Fibroblast of lung (primary cell): ENCODE measurements at regions not wholly inside any gene's neighbourhood (a gene's known extent, or its start where the extent isn't known, plus 50 kb on each side); places are given as distances from the start of the nearest gene placed in this dataset.
"Not testable (repeated sequence)": the region's sequence is repeated elsewhere in the genome, so short reads cannot be mapped to it uniquely, and the experiment has no call there.

ENCODE experiments used
- DNase-seq, 2 donors: peaks; one replicate each; pipeline versions ENCODE4 v3.0.0 to v3.0.0-alpha.2; 2010; ENCODE audit warnings: low read depth in 2 of 2
- H2AFZ ChIP-seq: 2 replicates; pipeline ENCODE4 v1.5.1; 2012; ENCODE audit warnings: low read length, control low read depth, inconsistent platforms
- H3K27ac ChIP-seq: 2 replicates; pipeline ENCODE4 v1.5.1; 2011; ENCODE audit warnings: low read length, control low read depth; ENCODE audit not compliant: insufficient read depth
- H3K27me3 ChIP-seq: 2 replicates; pipeline ENCODE4 v1.5.1; 2011; ENCODE audit warnings: mild to moderate bottlenecking, low read length; ENCODE audit not compliant: control insufficient read depth, insufficient read depth
- H3K36me3 ChIP-seq: 2 replicates; pipeline ENCODE4 v1.5.1; 2011; ENCODE audit warnings: low read length; ENCODE audit not compliant: control insufficient read depth, insufficient read depth
- H3K4me1 ChIP-seq: 2 replicates; pipeline ENCODE4 v1.5.1; 2011; ENCODE audit warnings: low read length; ENCODE audit not compliant: control insufficient read depth, insufficient read depth; ENCODE audit errors: extremely low read depth
- H3K4me2 ChIP-seq: 2 replicates; pipeline ENCODE4 v1.5.1; 2011; ENCODE audit warnings: low read length, control low read depth; ENCODE audit not compliant: insufficient read depth; ENCODE audit errors: extremely low read depth
- H3K4me3 ChIP-seq, 4 experiments: fragments of 200-600 bp in 1 of 4; sonication (generic) in 1 of 4; replicated peaks in 1 of 4; 2 replicates each; pipeline ENCODE4 v1.5.1; 2011 to 2016; ENCODE audit warnings: low read length in 4 of 4, low read depth in 3 of 4, mild to moderate bottlenecking in 3 of 4, control low read depth in 2 of 4, inconsistent platforms in 1 of 4, mixed read lengths in 1 of 4; ENCODE audit not compliant: insufficient read depth in 1 of 4; ENCODE audit errors: control extremely low read depth in 1 of 4
- H3K79me2 ChIP-seq: 2 replicates; pipeline ENCODE4 v1.5.1; 2012; ENCODE audit warnings: mild to moderate bottlenecking, low read length, inconsistent platforms; ENCODE audit not compliant: control insufficient read depth, insufficient read depth
- H3K9ac ChIP-seq: 2 replicates; pipeline ENCODE4 v1.5.1; 2011; ENCODE audit warnings: mild to moderate bottlenecking, low read length, control low read depth; ENCODE audit not compliant: insufficient read depth
- H3K9me3 ChIP-seq: 2 replicates; pipeline ENCODE4 v1.5.1; 2012; ENCODE audit warnings: low read depth, low read length; ENCODE audit not compliant: control insufficient read depth, insufficient read depth
- H4K20me1 ChIP-seq: 2 replicates; pipeline ENCODE4 v1.5.1; 2011; ENCODE audit warnings: low read length; ENCODE audit not compliant: control insufficient read depth, insufficient read depth; ENCODE audit errors: extremely low read depth
- CTCF ChIP-seq, 2 donors: IDR thresholded peaks in 1 of 2; conservative IDR thresholded peaks in 1 of 2; 1 replicate in 1 of 2; 2 replicates in 1 of 2; pipeline ENCODE4 v1.5.1; 2011 to 2012; ENCODE audit warnings: low read length in 2 of 2, control low read depth in 1 of 2, inconsistent platforms in 1 of 2, low read depth in 1 of 2, mild to moderate bottlenecking in 1 of 2
- EZH2 ChIP-seq: IDR thresholded peaks from 2 replicates; pipeline ENCODE4 v1.5.1; 2012; ENCODE audit warnings: low read length, control low read depth, mild to moderate bottlenecking; ENCODE audit errors: missing control alignments

- Histone ChIP-seq H3K36me3 (no peaks in the 10 kb centered on the region), H3K79me2 (no peaks in the 10 kb centered on the region), H3K9me3 (no peaks in the 10 kb centered on the region), H3K4me2 (no peak overlapping the region), H3K9ac (no peak overlapping the region), H3K4me3 (no peak overlapping the region), H3K27ac (no peak overlapping the region), H3K27me3 (no peaks in the 10 kb centered on the region), H2AFZ (no peak overlapping the region), H3K4me1 (peaks cover 3% of the 10 kb centered on the region), H4K20me1 (no peaks in the 10 kb centered on the region)
- TF ChIP-seq CTCF (conservative IDR thresholded peaks at IDR 0.05 in 1 of 2, IDR thresholded peaks at IDR 0.05 in 1 of 2; ENCODE audit: low read depth in 1 of 2, low read length in 2 of 2), result no peak
- TF ChIP-seq EZH2, result no peak
- DNase-seq, result no peak
Measured at GRCh38 chr15:75121491-75121890, 80.2 kb upstream of the C15orf39 start.

GRCh38 chr15:75123395-75123794, 78.3 kb upstream of the C15orf39 start:
- Histone ChIP-seq H3K4me2 (no peak overlapping the region), H3K4me3 (no peak overlapping the region), H3K4me1 (peaks cover 3% of the 10 kb centered on the region), H3K79me2 (no peaks in the 10 kb centered on the region), H3K27ac (no peak overlapping the region), H2AFZ (no peak overlapping the region), H3K9me3 (no peaks in the 10 kb centered on the region), H4K20me1 (no peaks in the 10 kb centered on the region), H3K9ac (no peak overlapping the region), H3K27me3 (no peaks in the 10 kb centered on the region), H3K36me3 (no peaks in the 10 kb centered on the region)
- TF ChIP-seq CTCF (conservative IDR thresholded peaks at IDR 0.05 in 1 of 2, IDR thresholded peaks at IDR 0.05 in 1 of 2; ENCODE audit: low read depth in 1 of 2, low read length in 2 of 2), result no peak
- no peak for TF ChIP-seq EZH2
- peak; percentile 85 to 86 for DNase-seq

GRCh38 chr15:75124278-75124677, 77.4 kb upstream of the C15orf39 start:
- not testable (repeated sequence) for H3K9ac ChIP-seq, H3K9me3 ChIP-seq, H3K4me2 ChIP-seq, H3K4me3 ChIP-seq, H4K20me1 ChIP-seq, H3K79me2 ChIP-seq, H3K36me3 ChIP-seq, H3K27ac ChIP-seq, H2AFZ ChIP-seq, H3K27me3 ChIP-seq, DNase-seq, H3K4me1 ChIP-seq
